Brain microvascular endothelial cell (primary cell): ENCODE measurements at regions not wholly inside any gene's neighbourhood (a gene's known extent, or its start where the extent isn't known, plus 50 kb on each side); places are given as distances from the start of the nearest gene placed in this dataset.

Source experiments
- DNase-seq: peaks from one replicate; pipeline ENCODE4 v3.0.0-alpha.2; 2020
- H3K27ac ChIP-seq: fragments of 250-450 bp; sonication (Bioruptor Pico); 2 replicates; pipeline ENCODE4 v1.5.1; 2020; ENCODE audit warnings: mild to moderate bottlenecking, moderate library complexity
- H3K27me3 ChIP-seq: fragments of 250-450 bp; sonication (Bioruptor Pico); replicated peaks from 2 replicates; pipeline ENCODE4 v1.5.1; 2020; ENCODE audit warnings: mild to moderate bottlenecking
- H3K36me3 ChIP-seq: fragments of 250-450 bp; sonication (Bioruptor Pico); replicated peaks from 2 replicates; pipeline ENCODE4 v1.5.1; 2020; ENCODE audit warnings: mild to moderate bottlenecking
- H3K4me3 ChIP-seq: 2 replicates; pipeline ENCODE4 v1.5.1; 2011; ENCODE audit warnings: low read depth, mild to moderate bottlenecking, control low read depth, low read length, moderate library complexity
- in situ Hi-C: cut with HindIII; loops from 2 replicates; pipeline ENCODE4 v1.10.0; 2017; ENCODE audit warnings: low sequenced_read_pairs, low pct_ligation_motif_present
- TF ChIP-seq, protein P1 (sequence below): IDR thresholded peaks from 2 replicates; pipeline ENCODE4 v1.5.1; 2011; ENCODE audit warnings: low read depth, mild to moderate bottlenecking, moderate library complexity, low read length, control low read depth, inconsistent platforms; ENCODE audit errors: missing control alignments

DNA sequence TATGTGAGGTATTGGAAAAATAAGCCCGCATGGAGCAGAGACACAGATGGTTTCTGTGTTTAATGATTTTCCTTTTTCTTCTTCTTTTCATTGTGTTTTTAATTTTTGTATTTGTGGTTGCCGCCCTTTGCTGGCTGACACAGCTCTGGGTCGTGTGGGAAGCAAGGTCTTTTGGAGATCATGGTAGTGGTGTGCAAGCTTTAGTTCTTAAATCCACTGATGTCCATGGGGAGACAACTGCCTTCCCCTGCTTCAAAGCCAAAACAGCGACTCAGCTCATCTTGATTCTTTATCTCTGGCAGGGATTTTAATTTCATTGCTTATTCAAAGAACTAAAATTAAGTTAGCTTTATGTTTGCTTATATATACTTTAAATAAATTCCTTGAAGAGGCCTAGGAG is 711.3 kb upstream of the SGCG start:
- Histone ChIP-seq H3K4me3 (no peak overlapping the region), H3K27me3 (no peaks in the 10 kb centered on the region), H3K36me3 (no peaks in the 10 kb centered on the region), H3K27ac (no peak overlapping the region)
- in situ Hi-C loops = no loop called here
- DNase-seq = no peak
- TF ChIP-seq, protein P1, sequence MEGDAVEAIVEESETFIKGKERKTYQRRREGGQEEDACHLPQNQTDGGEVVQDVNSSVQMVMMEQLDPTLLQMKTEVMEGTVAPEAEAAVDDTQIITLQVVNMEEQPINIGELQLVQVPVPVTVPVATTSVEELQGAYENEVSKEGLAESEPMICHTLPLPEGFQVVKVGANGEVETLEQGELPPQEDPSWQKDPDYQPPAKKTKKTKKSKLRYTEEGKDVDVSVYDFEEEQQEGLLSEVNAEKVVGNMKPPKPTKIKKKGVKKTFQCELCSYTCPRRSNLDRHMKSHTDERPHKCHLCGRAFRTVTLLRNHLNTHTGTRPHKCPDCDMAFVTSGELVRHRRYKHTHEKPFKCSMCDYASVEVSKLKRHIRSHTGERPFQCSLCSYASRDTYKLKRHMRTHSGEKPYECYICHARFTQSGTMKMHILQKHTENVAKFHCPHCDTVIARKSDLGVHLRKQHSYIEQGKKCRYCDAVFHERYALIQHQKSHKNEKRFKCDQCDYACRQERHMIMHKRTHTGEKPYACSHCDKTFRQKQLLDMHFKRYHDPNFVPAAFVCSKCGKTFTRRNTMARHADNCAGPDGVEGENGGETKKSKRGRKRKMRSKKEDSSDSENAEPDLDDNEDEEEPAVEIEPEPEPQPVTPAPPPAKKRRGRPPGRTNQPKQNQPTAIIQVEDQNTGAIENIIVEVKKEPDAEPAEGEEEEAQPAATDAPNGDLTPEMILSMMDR = no peak

GRCh38 chr13:22470075-22470474 is 710.7 kb upstream of the SGCG start:
- TF ChIP-seq, protein P1 = no peak
- Histone ChIP-seq H3K36me3 (no peaks in the 10 kb centered on the region), H3K27ac (no peak overlapping the region), H3K27me3 (no peaks in the 10 kb centered on the region), H3K4me3 (no peak overlapping the region)
- no peak for DNase-seq
- in situ Hi-C loops = no loop called here

DNA sequence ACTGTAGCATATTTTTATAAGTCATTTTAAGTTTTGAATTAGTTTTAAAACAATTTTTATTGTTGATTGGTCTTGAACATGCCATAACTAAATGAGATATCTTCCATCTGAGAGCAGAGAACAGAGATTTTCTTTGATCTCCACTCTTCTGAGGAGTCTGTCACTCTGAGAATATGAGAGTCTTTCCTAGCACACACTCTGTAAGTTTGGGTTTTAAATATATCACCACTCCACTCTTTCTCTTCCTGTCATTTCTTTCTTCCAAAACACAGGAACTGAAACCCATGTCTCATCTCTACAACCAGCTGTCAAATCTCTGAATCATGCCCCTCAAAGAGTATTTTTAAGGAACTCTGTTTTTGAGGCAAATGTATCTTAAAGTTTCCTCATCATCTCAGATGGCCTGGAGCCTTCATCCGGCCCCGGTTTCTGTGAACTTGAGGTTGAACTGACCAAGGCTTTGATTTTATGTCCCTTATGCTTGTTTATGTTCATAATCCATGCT is 698.2 kb upstream of the SGCG start:
- no peak overlapping the region for H3K4me3 ChIP-seq
- DNase-seq = no peak
- H3K27me3 ChIP-seq = no peaks in the 10 kb centered on the region
- H3K27ac ChIP-seq = no peak overlapping the region
- H3K36me3 ChIP-seq = no peaks in the 10 kb centered on the region
- TF ChIP-seq, protein P1 = no peak
- in situ Hi-C loops = no loop called here

DNA sequence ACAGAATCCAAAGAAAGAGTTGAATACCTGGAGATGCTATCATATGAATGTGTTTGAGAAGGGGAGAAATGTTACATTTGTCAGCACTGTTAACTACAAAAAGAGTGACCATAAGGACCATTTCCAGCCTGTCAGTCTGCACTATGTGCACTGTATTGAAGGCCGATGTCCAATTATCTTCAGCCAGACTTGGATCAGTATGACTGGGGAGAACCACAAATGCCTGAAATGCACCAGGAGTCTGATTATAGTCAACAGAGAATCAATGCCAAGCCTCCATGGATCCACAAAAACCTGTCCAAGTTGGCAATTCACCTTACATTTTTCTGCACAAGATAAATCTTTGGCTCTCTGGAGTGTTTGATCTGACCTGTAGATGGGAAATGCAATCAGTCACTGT is 697.5 kb upstream of the SGCG start:
- no peak for DNase-seq
- H3K4me3 ChIP-seq = no peak overlapping the region
- no peak overlapping the region for H3K27ac ChIP-seq
- no peaks in the 10 kb centered on the region for H3K36me3 ChIP-seq
- H3K27me3 ChIP-seq = no peaks in the 10 kb centered on the region
- TF ChIP-seq, protein P1 = no peak
- in situ Hi-C loops = no loop called here

- H3K4me3 ChIP-seq = no peak overlapping the region
- TF ChIP-seq, protein P1 = no peak
- in situ Hi-C loops = no loop called here
- no peaks in the 10 kb centered on the region for H3K27me3 ChIP-seq
- H3K27ac ChIP-seq = no peak overlapping the region
- no peaks in the 10 kb centered on the region for H3K36me3 ChIP-seq
- DNase-seq = no peak
Observed at GRCh38 chr13:22486490-22486889, 694.3 kb upstream of the SGCG start.

DNA sequence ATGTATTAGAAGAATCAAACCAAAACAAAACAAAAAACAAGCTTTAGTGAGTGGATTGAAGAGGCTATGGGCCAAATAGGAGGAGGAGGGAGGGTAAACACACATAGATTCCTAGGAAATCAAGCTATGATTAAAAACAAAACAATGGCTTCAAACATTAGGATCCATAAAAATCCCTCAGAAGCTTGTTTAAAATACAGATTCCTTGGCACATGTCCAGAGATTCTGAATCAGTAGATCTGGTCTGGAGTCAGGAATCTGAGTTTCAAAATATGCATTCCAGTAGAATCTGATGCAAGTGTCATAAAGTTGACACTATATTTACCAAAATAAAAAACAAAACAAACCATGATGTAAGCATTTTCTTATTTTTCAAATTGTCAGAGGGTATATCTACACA is 692.8 kb upstream of the SGCG start:
- Histone ChIP-seq H3K27me3 (no peaks in the 10 kb centered on the region), H3K27ac (no peak overlapping the region), H3K36me3 (no peaks in the 10 kb centered on the region), H3K4me3 (no peak overlapping the region)
- no peak for DNase-seq
- in situ Hi-C loops = no loop called here
- TF ChIP-seq, protein P1 = no peak
